ENCODE measurements at regions not wholly inside any gene's neighbourhood (a gene's known extent, or its start where the extent isn't known, plus 50 kb on each side); places are given as distances from the start of the nearest gene placed in this dataset.
A peak's percentile ranks its signal among the peaks of the same experiment; 100 is the strongest.

GRCh38 chr4:108400309-108400708, 220.1 kb upstream of the RPL34 start:
- no peak for DNase-seq

GRCh38 chr4:108399610-108400265, 220.6 kb upstream of the RPL34 start:
- ATAC-seq (no peak), DNase-seq (no peak)

More at GRCh38 chr4:108400309-108400708, 220.1 kb upstream of the RPL34 start:
- no peak for ATAC-seq

DNA sequence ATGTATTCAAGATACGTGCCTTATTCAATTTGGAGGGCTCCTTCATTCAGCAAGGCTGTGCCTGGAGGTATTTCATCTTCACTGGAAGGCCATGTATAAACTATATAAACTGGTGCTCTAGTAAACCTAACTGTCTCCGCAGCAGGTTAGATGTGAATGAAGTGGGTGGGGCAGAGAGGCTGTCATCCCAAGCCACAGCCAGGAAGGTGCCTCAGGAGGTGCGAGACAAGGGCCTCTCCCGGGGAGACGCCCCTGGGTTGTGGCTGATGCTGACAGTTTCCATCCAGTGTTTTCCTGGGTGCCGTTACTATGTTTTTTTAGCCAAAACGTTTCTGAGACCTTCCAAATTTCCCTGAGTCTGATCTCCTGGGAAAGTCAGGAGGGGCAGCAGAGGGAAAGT, 221.5 kb upstream of the RPL34 start:
- no peak for DNase-seq

DNA sequence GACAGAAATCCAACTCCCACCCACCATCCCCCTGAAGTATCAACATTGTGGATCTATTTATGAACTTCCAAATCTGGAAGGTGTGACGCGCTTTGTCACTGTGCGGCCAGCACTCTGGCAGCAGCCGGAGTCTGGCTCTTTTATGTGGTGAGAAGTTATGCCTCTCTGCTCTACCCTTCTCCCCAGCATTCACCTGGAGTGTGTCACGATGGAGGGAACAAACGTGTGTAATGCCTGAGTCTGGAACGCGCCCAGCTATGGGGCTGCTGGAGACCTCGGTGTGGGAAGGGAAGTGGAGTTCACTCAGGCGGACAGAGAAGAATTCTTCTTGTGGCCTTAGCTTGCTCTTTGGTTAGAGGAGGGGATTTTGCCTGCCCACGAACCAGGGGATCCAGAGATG, 222.1 kb upstream of the RPL34 start:
- ATAC-seq (no peak), DNase-seq (no peak)

More for the DNA sequence above, 221.5 kb upstream of the RPL34 start:
- no peak for ATAC-seq

DNA sequence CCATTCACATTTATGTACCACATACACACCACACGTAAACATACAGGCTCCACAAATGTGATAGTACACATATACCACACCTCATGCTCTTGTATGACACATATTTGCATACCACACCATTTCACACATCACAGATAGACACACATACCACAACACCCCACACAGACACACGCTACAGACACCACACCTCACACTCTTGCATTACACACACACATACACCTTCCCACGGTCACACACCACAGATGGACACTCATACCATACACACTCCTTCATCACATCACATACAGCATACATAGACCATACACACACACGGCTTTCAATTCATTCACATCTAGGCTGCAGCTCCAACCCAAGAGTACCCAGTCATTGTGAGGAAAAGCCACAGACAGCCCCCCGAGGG, 222.5 kb upstream of the RPL34 start:
- no peak for DNase-seq
- no peak for ATAC-seq

- ATAC-seq, result no peak
- no peak for DNase-seq
These were observed 223.4 kb upstream of the RPL34 start for GRCh38 chr4:108396900-108397497.

- ATAC-seq (no peak), DNase-seq (no peak)
These were observed 224.6 kb upstream of the RPL34 start for GRCh38 chr4:108395786-108396185.

- ATAC-seq (no peak), DNase-seq (no peak)
These were observed 225.2 kb upstream of the LEF1 start for GRCh38 chr4:108393890-108394472.

DNA sequence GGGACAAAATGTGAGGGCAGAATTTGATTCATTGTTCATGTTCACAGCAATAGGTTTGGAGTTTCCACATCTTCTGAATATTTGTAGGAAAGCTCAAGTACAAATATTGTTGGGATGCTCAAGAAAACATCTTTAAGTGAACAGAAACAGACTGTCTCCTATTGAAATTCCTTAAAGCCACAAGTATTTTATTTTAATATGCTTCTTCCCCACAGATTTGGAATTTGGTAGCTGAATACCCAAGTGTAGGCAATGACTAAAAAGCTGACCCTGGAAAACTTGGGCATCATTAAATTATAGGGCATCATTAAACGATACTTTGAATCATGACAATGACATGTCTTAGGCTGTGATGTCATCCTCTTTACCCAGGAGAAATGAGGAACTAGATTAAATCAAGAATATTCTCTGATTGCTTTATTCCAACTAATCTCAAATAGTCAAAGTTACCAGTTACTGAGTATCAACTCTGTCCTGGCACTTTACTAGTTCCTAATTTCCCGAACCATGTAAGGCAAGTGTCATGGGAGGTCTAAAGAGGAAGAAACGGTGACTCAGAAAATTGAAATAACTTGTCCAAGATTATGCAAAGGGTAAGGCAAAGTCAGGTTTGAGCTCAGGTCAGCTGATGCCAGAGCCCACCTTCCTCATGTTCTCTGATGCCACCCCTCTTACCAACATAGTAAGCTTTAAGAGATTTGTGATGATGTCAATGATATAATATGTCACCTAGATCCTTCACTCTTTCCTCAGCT, 223.1 kb upstream of the LEF1 start:
- ATAC-seq (no peak), DNase-seq (no peak)

GRCh38 chr4:108385076-108385475, 216.3 kb upstream of the LEF1 start:
- DNase-seq (no peak), ATAC-seq (no peak)

DNA sequence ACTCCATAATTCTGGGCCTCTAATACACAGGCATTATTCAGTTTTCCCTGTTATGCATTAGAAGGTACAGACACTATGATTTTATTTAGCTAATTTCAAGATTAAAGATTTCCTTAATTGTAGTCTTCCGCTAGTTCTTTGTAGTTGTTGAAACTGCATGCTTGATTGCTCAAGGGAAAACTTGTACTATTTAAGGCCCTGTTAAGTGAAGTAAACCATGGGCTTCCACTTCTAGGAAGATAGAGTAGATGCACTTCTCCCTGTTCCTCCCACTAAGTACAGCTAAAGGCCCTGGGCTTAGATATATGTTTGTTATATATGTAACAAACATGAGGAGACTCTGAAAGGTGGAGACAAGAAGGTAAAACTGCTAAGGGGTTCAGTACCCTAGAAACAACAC, 215.8 kb upstream of the LEF1 start:
- DNase-seq (no peak), ATAC-seq (no peak)

GRCh38 chr4:108383157-108383556, 214.4 kb upstream of the LEF1 start:
- ATAC-seq, result no peak
- no peak for DNase-seq

GRCh38 chr4:108382751-108383150, 214.0 kb upstream of the LEF1 start:
- DNase-seq (no peak), ATAC-seq (no peak)

DNA sequence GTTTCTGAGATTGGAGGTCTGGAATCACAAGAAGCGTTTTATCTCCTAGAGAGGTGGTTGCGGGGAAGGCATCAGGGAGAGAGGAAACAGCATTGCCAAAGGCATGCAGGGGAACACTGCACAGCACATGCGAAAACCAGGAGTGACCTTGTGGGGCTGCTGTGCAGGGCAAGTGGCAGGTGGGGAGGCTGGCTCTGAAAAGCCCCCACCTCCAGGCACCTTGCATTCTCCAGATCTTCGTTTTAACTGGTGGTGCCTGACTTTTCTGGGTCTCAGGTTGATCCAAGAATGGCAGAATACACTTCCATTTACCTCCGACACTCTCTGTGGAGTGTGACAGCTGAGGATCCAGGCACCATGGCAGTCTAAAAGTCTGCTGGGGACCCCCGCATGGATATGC, 209.4 kb upstream of the LEF1 start:
- ATAC-seq, result no peak
- DNase-seq, result no peak

DNA sequence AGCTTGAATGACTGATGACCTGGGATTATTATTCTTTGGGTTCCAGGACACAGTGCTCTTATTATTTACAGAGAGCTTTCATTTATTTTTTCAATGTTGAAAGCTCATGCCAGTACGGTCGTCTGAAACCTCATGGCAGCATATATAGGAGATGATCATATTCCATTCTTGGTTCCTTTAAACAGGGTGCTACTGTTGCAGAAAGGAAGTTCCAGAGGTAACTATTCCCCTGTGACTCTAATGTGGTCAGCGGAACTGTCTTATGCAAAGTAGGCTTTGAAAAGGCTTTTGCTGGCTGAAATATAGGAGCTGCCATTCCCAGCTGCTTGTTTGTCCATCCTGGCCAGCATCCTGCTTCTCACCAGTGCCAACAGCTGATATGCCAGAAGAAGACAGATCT, 208.3 kb upstream of the LEF1 start:
- DNase-seq (no peak), ATAC-seq (no peak)

- ATAC-seq (no peak), DNase-seq (no peak)
These were observed 206.7 kb upstream of the LEF1 start for GRCh38 chr4:108375434-108375833.

DNA sequence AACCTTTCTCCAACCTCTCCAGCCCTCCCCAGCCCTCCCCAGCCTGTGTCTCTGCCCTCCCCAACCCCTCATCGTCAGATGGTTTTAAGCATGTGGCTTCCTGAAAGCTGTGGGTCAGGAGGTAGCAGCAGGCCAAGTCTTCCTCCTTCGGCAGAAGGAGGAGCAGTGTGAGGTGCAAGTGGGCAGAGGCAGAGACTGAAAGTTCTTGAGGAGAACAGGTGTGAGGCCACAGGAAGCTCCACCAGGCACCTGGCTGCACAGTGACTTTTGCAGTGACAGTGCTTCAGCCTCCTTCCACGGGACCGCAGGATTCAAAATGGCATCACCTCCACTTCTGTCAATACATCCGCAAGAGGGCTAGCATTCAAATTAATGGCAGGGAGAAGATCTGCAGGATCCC, 203.9 kb upstream of the LEF1 start:
- ATAC-seq, result no peak
- peak; percentile 14 for DNase-seq

DNA sequence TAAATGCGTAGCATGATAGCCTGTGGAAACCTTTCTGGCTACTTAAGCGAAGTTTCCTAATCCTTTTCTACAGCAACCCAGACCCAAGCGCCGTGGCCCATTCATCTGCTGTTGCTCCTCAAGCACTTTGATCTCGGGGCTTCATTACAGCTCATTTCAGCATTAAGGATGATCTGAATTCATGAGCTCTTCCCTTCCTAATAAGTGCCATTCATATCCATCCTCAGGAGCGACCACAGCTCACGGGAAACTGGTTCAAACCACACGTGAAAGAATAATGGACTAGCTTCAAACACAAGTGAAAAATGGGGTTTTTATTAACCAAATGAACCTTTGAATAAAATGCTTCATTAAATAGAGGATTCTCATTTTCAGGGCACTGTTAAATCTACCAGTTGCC, 202.6 kb upstream of the LEF1 start:
- DNase-seq (no peak), ATAC-seq (no peak)

- ATAC-seq, result peak; percentile 85
- peak; percentile 63 for DNase-seq
These were observed 201.8 kb upstream of the LEF1 start for GRCh38 chr4:108370291-108371141.

DNA sequence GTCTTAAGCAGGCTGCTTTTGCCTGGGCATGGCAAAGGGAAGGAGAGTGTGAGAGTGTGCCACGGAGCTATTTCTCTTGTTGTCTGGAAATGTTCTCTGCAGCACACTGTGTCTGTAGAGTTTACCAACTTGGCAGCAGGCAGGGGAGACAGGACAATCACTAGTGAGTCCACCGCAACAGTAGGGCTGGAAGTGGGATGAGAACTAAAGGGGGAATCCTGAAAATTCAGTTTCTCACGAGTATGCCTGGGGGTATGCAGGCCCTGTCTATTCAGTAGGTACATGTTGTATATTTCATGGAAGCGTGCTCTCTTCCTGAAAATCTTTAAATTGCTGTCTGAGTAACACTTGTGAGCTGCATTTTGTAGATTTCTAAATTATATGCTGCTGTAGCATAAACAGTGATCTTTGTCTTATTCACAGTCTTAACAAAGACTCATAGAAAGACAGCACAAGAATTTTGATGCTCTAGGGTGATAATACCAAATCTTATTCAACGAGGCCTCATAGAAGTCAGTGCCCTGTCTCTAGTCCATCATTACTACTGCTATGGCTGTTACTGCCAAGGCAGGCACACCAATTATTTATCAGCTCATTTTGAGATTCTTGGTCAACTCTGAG, 200.4 kb upstream of the LEF1 start:
- DNase-seq, result no peak
- no peak for ATAC-seq

- ATAC-seq (no peak), DNase-seq (no peak)
These were observed 199.0 kb upstream of the LEF1 start for GRCh38 chr4:108367751-108368150.

DNA sequence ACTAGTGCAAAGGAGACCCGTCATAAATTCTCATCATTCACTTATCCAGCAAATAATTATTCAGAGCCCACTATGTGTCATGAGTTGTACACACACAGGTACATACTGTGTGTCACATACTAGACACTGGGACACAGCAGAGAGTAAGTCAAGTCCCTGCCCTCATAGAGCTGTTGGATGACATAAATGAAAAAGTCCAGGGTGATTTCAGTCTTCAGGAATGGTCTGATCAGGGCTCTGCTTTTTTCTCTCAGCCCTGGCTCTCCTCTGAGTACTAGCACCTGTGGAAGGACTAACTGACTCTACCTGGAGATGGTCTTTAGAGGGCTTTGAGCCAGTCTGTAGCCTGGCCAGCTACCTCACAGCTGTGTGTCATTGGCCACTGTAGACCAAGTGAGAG, 198.0 kb upstream of the LEF1 start:
- DNase-seq (no peak), ATAC-seq (no peak)

Measured in stimulated activated naive CD8-positive, alpha-beta T cell treated with anti-CD3 and anti-CD28 coated beads, Interleukin-15, Interleukin-2, amounts not matched to agents 100 U/mL and 50 U/mL, for 24 hours (primary cell).